GM19324 (cell line): ENCODE measurements at regions not wholly inside any gene's neighbourhood (a gene's known extent, or its start where the extent isn't known, plus 50 kb on each side); places are given as distances from the start of the nearest gene placed in this dataset.

ENCODE experiments used
- ATAC-seq: cut with Tn5 transposase; IDR thresholded peaks from one replicate; pipeline ENCODE4 v1.9.1; 2021; ENCODE audit warnings: mild to moderate bottlenecking, moderate library complexity; ENCODE audit not compliant: unreplicated experiment, low FRiP score

- no peak for ATAC-seq
These were observed 132.3 kb downstream of the TINAG start for GRCh38 chr6:54440549-54440948.

- no peak for ATAC-seq
These were observed 132.8 kb downstream of the TINAG start for GRCh38 chr6:54441020-54441419.

GRCh38 chr6:54441687-54442248, 133.5 kb downstream of the TINAG start:
- no peak for ATAC-seq

GRCh38 chr6:54445207-54445606, 137.0 kb downstream of the TINAG start:
- ATAC-seq, result no peak

GRCh38 chr6:54448617-54449016, 140.4 kb downstream of the TINAG start:
- no peak for ATAC-seq

- ATAC-seq, result no peak
These were observed 143.3 kb downstream of the TINAG start for GRCh38 chr6:54451516-54451915.

- no peak for ATAC-seq
These were observed 155.2 kb downstream of the TINAG start for GRCh38 chr6:54463354-54464024.

- no peak for ATAC-seq
These were observed 157.5 kb downstream of the TINAG start for GRCh38 chr6:54465649-54466300.

GRCh38 chr6:54467384-54467783, 159.1 kb downstream of the TINAG start:
- ATAC-seq, result peak; percentile 71

GRCh38 chr6:54473328-54473727, 165.1 kb downstream of the TINAG start:
- ATAC-seq, result no peak

- no peak for ATAC-seq
These were observed 166.7 kb downstream of the TINAG start for GRCh38 chr6:54474898-54475297.

GRCh38 chr6:54481091-54481490, 172.8 kb downstream of the TINAG start:
- no peak for ATAC-seq

- ATAC-seq, result no peak
These were observed 183.2 kb downstream of the TINAG start for GRCh38 chr6:54491431-54491830.

GRCh38 chr6:54493138-54493537, 184.9 kb downstream of the TINAG start:
- ATAC-seq, result no peak

- no peak for ATAC-seq
These were observed 194.9 kb downstream of the TINAG start for GRCh38 chr6:54503144-54503543.

GRCh38 chr6:54515013-54515412, 206.8 kb downstream of the TINAG start:
- ATAC-seq, result no peak

- no peak for ATAC-seq
These were observed 207.5 kb downstream of the TINAG start for GRCh38 chr6:54515713-54516112.

GRCh38 chr6:54516321-54516720, 208.1 kb downstream of the TINAG start:
- no peak for ATAC-seq

GRCh38 chr6:54519161-54519560, 210.9 kb downstream of the TINAG start:
- ATAC-seq, result no peak

- no peak for ATAC-seq
These were observed 217.5 kb downstream of the TINAG start for GRCh38 chr6:54525731-54526130.

GRCh38 chr6:54533567-54533966, 225.3 kb downstream of the TINAG start:
- ATAC-seq, result no peak

GRCh38 chr6:54535568-54535967, 227.3 kb downstream of the TINAG start:
- ATAC-seq, result no peak
